Activated naive CD8-positive, alpha-beta T cell treated with anti-CD3 and anti-CD28 coated beads, Interleukin-2, amount 50 U/mL, for 16 hours (primary cell): ENCODE measurements at regions not wholly inside any gene's neighbourhood (a gene's known extent, or its start where the extent isn't known, plus 50 kb on each side); places are given as distances from the start of the nearest gene placed in this dataset.
"Not testable (repeated sequence)": the region's sequence is repeated elsewhere in the genome, so short reads cannot be mapped to it uniquely, and the experiment has no call there.

Experiments
- DNase-seq: peaks from one replicate; pipeline ENCODE4 v3.0.0-alpha.2; 2020; ENCODE audit warnings: low read depth, low spot score

DNA sequence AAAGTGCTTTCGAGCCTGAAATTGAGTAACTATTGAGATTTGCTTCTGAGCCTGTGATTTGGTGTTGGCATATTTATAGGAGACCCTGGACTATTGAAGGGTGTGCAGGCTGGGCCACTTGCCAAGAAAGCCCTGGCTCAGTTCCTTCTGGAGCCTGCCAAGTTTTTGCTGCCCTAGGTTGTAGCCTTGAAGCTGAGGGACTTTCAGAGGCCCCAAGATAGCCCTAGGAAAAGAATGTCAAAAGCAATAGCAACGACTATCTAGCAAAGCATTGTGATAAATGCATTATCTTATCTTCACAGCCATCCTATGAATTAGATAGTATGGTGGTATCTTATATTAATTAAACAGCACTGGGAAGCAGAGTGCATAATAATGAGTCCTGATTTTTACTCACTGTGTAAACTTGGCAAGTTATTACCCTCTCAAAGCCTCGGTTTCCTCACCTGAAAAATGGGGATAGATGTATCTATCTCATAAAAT, 473.7 kb upstream of the PODXL start:
- DNase-seq, result no peak

DNA sequence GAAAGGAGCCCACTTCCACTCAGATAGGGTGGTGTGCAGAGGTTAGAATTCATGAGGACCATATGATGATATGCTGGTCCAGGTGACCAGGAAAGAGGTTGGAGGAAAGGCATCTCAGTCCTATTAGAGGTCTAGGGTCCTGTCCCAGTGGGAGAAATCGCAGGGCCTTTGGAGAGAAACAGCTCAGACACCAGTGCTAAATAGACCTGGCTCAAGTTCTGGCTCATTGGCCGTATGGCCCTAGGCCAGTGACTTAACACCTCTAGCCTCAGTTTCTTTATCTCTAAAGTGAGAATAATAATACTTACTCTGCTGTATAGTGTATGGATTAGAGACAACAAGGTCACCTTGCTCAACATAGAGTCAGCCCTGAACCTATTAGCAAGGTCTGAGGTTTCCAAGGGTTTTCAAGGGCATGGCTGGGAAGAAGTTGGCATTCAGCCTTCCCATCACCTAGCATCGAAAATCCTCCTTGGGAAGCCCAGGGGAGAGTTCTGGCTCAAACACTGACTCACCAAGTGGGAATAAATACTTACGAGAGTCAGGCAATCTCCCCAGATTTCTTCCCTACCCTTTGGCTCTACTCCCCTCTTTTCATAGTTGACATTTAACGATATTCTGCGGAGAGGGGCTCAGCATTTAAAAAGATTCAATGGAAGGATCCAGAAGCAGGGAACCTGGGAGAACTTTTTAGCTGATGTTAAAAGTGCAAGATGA, 473.1 kb upstream of the PODXL start:
- DNase-seq, result no peak

DNA sequence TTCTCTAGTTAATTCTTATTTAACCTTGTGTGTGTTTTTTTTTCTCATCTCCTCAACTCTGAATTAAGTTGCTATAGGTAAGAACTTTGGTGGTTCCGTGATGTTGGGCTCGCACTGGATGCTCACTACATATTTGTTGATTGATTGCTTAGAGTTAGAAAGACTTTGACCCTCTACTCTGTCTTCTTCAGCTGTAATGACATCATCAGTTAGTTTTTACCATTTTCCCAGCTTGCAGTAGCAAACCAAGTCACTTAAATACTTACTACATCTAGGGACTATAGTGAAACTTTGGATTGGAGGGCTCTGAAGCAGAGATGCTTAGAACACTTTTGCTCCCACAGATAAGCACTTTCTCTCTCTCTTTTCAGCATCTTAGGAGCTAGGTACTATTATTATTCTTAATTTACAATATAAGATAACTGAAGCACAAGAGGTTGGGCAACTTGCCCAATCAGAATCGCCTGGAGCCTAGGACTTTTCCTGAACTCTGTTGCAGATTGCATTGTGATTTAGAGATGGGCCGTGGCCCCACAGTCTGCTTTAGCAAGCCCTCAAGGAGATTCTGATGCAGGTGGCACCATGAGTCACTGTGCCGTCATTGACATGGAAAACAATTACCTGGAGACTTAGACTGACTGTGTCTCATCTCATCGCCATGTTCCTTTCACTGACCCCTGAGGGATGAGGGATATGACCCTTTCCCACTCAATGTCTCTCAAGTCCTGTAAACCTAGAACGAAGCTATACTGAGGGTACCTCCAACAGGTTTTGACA, 471.9 kb upstream of the PODXL start:
- DNase-seq, result no peak

DNA sequence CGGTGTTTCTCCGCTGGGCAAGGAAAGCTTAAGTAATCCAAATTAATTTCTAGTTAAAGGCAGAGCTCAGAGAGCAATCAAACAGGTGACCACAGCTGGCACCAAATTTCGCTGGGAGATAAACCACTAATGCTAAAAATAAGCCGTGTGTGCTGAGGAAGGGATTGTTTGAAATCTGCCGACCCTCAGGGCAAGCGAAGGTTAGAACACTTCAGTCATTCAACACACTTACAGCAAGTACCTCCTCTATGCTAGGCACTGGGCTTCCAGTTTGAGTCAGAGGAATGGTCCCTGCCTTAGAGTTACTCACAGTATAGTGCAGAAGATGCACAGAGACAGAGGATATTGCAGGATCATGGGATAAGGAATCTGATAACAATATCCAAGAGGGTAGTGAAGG, 467.9 kb upstream of the PODXL start:
- DNase-seq, result no peak

DNA sequence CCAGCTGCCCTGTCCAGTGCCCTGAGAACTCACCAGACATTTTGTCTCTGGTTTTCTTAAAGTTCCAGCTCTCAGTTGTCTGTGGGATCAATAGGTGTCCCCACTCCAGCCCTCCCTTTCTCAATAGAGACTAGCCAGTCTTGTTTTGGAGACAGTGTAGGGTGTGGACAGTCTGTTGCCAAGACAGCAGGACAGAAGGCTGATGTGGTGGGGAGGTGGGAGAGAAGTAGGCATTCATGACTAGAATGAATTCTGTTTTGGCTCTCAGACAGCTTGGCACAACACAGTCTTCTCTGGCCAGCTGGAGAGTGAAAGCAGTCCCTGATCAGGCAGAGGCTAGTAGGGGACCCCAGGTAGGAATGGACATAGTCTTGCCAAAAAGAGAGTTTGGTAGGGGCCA, 467.0 kb upstream of the PODXL start:
- no peak for DNase-seq

DNA sequence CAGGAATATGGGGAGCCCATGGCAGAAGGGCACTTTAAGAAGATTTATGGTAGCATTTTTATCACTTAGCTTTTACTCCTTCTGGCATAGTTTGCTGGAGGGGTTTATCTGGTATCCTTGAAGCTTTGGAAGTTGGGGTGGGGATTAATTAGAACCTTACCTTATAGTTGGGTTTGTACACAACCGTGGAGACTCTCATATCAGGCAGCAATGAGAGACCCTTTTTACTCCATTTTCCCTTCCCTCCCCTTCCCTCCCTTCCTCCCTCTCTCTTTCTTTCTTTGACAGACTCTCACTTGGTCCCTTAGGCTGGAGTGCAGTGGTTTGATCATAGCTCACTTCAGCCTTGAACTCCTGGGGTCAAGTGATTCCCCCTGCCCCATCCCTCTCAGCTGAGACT, 465.8 kb upstream of the PODXL start:
- DNase-seq, result no peak

DNA sequence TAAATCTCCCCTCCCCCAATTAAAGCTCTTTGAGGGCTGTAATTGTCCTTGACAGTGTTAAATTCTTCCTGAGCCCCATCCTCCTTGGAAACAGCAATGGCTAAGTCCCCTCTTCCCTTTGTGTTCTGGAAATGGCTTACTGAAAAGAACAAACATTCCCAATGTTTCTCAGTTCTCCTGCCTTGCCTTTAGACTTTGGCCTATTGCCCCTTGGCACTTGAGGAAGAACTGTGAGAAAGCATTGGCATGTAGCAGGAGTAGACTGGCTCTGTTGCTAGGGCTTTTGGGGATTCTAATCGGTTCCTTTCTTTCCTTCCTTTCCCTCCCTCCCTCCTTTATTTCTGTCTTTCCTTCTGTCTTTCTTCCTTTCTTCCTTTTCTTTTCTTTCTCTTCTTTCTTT, 463.3 kb upstream of the PODXL start:
- no peak for DNase-seq

DNA sequence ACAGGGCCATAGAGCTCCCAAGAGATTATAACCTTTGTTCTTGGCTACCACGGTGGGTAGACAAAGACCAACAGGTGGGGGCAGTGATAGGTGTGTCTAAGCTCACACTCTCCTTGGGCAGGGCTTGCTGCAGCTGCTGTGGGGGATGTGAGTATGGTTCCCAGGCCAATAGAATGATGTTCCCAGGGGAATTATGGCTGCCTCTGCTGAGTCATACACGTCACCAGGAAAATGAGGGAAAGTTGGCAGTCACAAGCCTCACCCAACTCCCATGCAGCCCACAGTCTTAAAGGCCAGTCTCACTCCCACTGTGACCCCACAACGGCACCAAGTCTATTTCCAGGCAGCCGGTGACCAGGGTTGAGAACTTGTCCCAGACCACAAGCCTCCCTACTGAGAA, 453.4 kb upstream of the PODXL start:
- DNase-seq, result no peak

DNA sequence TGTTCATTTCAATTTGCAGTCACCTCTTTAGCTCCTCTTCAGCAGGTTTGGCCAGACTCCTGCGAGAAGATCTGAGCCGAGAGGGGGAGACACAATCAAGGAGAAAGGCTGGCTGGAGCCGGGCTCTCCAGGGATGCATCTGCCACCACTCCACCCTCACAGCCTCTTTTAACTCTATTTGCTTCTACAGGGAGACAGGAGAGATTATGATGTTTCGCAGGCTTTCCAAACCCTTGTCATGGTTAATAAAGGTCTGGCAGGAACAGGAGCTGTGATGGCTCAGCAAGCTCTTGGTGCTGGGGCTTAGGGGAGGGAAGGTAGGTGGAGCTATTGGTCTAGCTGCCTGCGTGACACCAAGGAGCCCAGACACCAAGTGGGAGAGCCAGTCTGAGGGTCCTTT, 448.1 kb upstream of the PODXL start:
- no peak for DNase-seq

DNA sequence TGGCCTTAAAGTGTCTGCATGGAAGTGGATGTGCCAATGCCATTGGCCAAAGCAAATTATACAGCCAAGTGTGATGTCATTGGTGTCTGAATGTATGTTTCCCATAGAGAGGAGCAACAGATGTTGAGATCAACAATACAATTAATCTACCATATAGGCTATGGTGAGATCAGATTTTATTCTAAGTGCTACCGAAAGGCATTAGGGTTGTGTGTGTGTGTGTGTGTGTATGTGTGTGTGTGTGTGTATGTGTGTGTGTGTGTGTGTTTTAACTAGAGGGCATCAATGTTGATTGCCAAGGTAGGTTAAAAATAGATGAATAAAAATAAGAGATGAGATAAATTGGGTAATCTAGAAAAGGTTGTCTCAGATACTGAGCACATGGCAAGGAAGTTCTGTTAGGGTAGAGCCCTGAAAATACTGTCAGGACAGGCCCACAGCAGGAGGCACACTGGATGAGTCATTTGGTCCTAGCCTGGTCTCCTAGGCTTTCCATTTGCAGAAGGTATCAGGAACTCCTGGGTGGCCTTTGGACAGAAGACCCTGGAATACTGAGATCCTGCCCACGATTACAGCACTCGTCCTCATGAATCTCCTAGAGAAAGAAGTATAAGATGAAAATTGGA, 446.0 kb upstream of the PODXL start:
- DNase-seq, result no peak

DNA sequence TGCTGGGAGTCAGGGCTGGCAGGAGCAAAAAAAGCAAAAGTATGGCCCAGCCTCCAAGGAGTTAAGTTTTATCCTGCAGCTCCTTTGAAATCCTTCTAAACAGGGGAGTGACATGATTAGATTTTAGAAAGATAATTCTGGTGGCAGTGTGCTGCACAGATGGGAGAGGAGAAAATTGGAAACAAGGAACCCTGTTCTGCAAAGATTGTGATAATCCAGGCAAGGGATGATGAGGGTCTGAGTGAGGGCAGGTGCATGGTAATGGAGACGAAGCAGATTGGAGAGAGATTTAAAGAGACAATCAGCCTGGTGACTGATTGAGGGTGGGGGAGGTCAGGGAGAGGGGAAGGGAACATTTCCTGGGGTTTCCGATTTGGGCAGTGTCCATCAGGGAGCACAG, 444.7 kb upstream of the PODXL start:
- no peak for DNase-seq

DNA sequence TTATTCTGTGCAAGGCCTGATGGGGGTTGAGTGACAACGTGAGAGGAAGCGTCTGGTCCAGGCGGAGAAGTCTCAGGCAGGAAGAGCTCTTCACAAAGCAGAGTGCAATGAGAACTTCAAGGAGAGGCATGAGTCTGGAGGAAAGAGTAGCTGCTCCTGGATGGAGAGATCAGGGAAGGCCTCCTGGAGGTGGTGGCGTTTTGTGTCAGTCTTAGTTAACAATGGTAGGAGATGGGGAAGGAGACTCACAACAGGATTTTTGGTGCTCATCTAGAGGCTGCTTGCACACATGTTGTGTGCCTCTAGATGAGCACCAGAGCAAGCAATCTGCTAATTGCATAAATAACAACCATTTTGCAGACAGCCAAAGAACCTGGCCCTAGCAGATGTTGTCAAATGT, 442.8 kb upstream of the PODXL start:
- DNase-seq, result no peak

DNA sequence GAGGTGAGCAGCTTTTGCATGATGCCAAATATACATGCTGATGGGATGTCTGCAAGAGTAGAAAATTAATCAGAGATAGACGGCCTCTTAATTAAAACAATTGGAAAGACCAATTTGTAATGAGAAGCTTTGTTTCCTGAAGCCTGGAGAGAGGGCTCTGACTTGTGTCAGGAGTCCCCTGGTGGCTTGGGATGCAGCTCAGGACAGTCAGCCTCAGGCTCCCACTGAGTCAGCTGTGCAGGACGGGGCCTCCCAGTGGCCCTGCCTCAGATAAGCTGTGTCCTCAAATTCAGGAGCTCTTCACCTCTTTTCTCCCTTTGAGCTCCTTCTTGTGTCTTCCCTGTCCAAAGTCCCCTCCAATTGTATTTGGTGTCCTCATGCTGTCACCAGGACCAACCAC, 438.9 kb upstream of the PODXL start:
- DNase-seq, result no peak

DNA sequence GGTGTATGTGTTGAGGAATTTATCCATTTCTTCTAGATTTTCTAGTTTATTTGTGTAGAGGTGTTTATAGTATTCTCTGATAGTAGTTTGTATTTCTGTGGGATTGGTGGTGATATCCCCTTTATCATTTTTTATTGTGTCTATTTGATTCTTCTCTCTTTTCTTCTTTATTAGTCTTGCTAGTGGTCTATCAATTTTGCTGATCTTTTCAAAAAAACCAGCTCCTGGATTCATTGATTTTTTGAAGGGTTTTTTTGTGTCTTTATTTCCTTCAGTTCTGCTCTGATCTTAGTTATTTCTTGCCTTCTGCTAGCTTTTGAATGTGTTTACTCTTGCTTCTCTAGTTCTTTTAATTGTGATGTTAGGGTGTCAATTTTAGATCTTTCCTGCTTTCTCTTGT, 424.6 kb upstream of the PODXL start:
- DNase-seq, result not testable (repeated sequence)

DNA sequence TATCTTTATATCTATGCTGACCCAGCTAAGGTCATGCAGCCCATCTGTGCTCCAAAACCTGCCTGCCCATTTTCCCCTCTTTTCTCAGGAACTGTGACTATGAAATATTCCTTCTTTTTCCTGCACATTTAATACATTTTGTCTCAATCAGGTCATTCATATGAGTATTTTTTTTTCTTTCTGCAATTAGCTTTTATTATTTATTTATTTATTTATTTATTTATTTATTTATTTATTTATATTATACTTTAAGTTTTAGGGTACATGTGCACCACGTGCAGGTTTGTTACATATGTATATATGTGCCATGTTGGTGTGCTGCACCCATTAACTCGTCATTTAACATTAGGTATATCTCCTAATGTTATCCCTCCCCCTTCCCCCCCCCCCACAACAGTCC, 421.7 kb upstream of the PODXL start:
- DNase-seq, result not testable (repeated sequence)

DNA sequence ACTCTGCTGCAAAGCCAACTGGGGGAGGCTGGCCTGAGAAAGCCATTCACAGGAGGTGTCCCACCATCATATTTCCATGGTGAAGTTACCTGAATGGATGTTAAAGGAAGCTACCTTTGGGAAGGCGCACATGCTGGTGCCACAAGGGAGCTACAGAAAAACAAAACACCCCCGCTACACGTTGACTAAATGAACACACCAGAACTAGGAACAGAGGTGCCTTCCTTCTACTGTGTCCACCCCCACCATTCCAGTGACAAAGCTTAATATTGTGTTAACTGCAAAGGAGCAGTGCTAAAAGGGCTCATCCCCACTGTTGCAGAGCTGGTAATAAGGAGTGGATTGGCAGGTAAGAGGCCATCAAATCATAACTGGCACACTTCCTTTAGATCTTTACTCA, 420.0 kb upstream of the PODXL start:
- DNase-seq, result no peak

DNA sequence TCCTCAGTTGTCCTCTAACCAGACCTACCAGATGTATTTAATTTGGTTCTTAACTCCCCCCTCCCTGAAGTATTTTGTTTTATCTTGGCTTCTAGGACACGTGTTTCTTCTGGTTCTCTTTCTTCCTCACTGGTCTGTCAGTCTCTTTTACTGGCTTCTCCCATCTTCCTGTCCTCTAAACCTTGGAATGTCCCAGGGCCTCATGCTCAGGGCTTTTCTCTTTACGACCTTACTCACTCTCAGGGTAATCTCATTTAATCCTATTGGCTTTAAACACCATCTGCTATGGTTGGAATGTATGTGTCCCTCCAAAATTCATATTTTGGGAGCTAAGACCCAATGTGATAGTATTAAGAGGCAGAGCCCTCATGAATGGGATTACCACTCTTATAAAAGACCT, 418.2 kb upstream of the PODXL start:
- no peak for DNase-seq

DNA sequence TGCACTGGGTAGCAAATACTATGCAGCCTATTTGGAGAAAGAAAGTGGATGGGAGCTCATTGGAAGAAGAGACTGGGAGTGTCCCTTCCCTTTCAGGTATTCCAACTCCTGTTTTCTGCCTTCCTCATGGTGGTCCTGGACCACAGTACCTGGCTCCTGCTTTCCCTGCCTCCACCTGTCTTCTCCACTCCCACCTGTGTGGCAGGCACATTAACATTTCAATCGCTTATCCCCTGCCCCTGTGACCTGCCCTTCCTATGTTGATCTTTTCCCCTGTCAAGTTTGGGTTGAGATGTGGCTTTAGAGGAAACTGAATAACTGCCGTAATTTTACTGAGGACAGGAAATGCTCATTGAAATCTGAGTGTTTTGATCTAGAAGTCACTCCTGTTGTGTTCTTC, 415.8 kb upstream of the PODXL start:
- no peak for DNase-seq

DNA sequence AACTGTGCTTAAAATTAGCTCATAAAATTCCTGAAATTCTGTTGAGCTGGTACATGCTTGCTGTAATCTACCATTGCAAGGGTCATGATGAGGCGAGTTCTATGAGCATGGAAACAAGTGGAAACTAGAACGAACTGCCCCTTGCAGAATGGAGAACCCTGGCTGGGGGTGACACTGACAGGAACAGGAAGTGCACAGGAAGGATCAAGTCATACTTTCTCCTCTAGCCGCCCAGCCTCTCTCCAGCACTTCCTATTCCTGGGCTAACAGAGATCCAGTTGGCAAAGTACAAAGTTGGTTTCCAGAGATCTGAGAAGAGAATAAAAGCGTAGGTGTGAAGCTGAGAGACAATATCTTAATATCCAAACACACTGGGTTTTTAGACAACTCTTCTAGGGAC, 414.2 kb upstream of the PODXL start:
- DNase-seq, result no peak

DNA sequence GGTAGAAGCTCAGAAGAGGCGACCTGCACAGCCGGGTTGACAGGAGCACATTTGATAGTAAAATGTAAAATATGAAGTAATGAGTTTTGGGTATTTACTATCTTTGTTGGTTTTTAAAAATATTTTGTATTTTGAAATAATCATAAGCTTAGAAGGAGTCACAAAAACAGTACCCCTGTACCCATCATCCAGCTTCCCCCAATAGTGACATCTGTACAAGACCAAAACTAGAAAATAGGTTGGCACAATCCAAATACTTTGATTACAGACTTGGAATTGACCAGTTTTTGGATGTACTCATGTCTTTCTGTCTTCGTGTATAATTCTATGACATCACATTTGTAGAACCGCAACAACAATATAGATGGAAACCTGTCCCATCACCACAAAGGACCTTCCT, 413.1 kb upstream of the PODXL start:
- no peak for DNase-seq

DNA sequence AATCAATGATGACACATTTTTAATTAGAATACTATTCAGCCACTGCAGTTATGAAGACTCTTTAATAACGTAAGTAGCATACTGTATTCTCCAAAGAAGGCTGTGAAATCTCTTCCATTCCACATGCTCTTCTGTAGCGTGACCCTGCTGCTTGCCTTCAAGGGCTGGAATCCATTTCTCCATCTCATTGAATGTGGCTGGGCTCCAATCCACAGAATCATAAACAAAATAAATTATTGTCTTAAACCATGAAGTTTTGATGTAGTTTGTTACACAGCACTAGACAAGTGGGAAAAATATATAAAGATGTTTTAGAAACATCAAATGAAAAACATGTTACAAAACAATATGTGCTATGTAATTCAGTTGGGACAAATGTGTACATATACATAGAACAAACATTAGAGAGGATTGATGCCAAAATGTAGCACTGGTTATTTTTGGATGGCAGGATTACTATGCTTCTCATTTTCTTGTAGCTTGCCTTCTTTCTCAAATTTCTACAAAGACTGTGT, 410.8 kb upstream of the PODXL start:
- DNase-seq, result no peak

DNA sequence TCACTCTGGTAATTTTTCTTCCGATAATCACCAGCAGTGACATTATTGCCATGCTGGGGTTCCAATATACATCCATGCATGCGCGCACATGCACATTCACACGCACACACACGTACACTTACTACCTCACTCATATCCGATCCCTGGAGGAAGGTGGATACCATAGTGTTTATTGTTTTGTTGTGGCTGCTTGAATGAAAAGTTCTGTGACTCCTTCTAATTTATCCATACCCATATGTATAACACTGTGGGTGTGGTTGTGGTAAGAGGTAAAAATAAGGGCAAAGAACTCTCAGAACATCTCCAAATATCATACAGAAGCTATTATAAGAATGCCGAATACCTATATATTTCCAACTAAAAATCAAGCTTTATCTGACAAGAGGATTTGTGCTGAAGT, 407.8 kb upstream of the PODXL start:
- DNase-seq, result no peak
